Peyer's patch (tissue), 4 donors: ENCODE measurements at regions not wholly inside any gene's neighbourhood (a gene's known extent, or its start where the extent isn't known, plus 50 kb on each side); places are given as distances from the start of the nearest gene placed in this dataset.

Experiments
- POLR2A ChIP-seq, 2 donors: fragments of 450-650 bp; IDR thresholded peaks; one replicate each; pipeline ENCODE4 v1.5.1; 2017; ENCODE audit warnings: antibody characterized with exemption in 2 of 2, mild to moderate bottlenecking in 2 of 2, moderate library complexity in 2 of 2
- TF ChIP-seq, protein P1 (sequence below), 6 experiments: fragments of 450-650 bp in 4 of 6; fragments of 200-600 bp in 2 of 6; sonication (generic) in 1 of 6; IDR thresholded peaks; one replicate each; pipeline ENCODE4 v1.5.1; 2017 to 2019; ENCODE audit warnings: antibody characterized with exemption in 6 of 6, mild to moderate bottlenecking in 3 of 6, moderate library complexity in 1 of 6

DNA sequence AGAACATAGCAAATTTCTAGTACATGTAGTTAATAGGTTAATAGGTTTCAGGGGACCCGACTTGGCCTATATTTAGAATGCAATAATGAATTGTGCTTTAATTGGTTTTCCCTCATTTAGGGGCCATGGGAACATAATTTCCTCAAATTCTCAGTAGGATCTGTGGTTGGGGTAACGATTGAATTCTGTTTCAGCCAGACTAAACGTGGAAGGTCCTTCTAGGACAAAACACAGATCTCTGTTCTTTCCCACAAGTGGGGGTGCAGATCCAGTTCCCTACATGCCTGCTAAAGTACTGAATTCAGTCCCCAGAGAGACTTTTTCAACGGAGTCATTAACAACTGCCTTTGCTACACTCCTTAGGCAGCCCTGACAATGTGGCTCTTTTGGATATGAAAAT lies 50.7 kb upstream of the AGBL1 start:
- TF ChIP-seq, protein P1, sequence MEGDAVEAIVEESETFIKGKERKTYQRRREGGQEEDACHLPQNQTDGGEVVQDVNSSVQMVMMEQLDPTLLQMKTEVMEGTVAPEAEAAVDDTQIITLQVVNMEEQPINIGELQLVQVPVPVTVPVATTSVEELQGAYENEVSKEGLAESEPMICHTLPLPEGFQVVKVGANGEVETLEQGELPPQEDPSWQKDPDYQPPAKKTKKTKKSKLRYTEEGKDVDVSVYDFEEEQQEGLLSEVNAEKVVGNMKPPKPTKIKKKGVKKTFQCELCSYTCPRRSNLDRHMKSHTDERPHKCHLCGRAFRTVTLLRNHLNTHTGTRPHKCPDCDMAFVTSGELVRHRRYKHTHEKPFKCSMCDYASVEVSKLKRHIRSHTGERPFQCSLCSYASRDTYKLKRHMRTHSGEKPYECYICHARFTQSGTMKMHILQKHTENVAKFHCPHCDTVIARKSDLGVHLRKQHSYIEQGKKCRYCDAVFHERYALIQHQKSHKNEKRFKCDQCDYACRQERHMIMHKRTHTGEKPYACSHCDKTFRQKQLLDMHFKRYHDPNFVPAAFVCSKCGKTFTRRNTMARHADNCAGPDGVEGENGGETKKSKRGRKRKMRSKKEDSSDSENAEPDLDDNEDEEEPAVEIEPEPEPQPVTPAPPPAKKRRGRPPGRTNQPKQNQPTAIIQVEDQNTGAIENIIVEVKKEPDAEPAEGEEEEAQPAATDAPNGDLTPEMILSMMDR (IDR thresholded peaks at IDR 0.05), result no peak
- no peak for TF ChIP-seq POLR2A (IDR thresholded peaks at IDR 0.05)
